Astrocyte of the spinal cord (primary cell): ENCODE measurements at regions not wholly inside any gene's neighbourhood (a gene's known extent, or its start where the extent isn't known, plus 50 kb on each side); places are given as distances from the start of the nearest gene placed in this dataset.

Experiments used
- DNase-seq: peaks from one replicate; pipeline ENCODE4 v3.0.0; 2011; ENCODE audit warnings: low read depth, low spot score
- H3K4me3 ChIP-seq: 2 replicates; pipeline ENCODE4 v1.5.1; 2011; ENCODE audit warnings: low read depth, mild to moderate bottlenecking, low read length, moderate library complexity
- CTCF ChIP-seq: IDR thresholded peaks from 2 replicates; pipeline ENCODE4 v1.5.1; 2012; ENCODE audit warnings: low read depth, mild to moderate bottlenecking, low read length, inconsistent platforms
- in situ Hi-C: cut with HindIII; loops from 2 replicates; pipeline ENCODE4 v1.10.0; 2017; ENCODE audit warnings: low sequenced_read_pairs

GRCh38 chr6:133046576-133046975, 194.6 kb upstream of the EYA4 start:
- no peak for DNase-seq
- in situ Hi-C loops = no loop called here
- H3K4me3 ChIP-seq = no peak overlapping the region
- no peak for TF ChIP-seq CTCF

- DNase-seq = no peak
- in situ Hi-C loops = no loop called here
- no peak for TF ChIP-seq CTCF
- no peak overlapping the region for H3K4me3 ChIP-seq
Observed at GRCh38 chr6:133047065-133047665, 194.0 kb upstream of the EYA4 start.

GRCh38 chr6:133047706-133048105, 193.5 kb upstream of the EYA4 start:
- no peak overlapping the region for H3K4me3 ChIP-seq
- no peak for TF ChIP-seq CTCF
- in situ Hi-C loops = no loop called here
- no peak for DNase-seq

GRCh38 chr6:133051240-133051639, 189.9 kb upstream of the EYA4 start:
- H3K4me3 ChIP-seq = no peak overlapping the region
- DNase-seq = no peak
- TF ChIP-seq CTCF = no peak
- in situ Hi-C loops = no loop called here

- TF ChIP-seq CTCF = no peak
- DNase-seq = no peak
- in situ Hi-C loops = no loop called here
Observed at GRCh38 chr6:133052465-133052864, 188.7 kb upstream of the EYA4 start.

GRCh38 chr6:133055441-133055966, 185.7 kb upstream of the EYA4 start:
- in situ Hi-C loops = no loop called here
- no peak for DNase-seq
- H3K4me3 ChIP-seq = no peak overlapping the region
- no peak for TF ChIP-seq CTCF

More at GRCh38 chr6:133052465-133052864, 188.7 kb upstream of the EYA4 start:
- H3K4me3 ChIP-seq = no peak overlapping the region
